Right renal pelvis (tissue), 4 donors: ENCODE measurements at regions not wholly inside any gene's neighbourhood (a gene's known extent, or its start where the extent isn't known, plus 50 kb on each side); places are given as distances from the start of the nearest gene placed in this dataset.
"Not testable (repeated sequence)": the region's sequence is repeated elsewhere in the genome, so short reads cannot be mapped to it uniquely, and the experiment has no call there.

ENCODE experiments used
- DNase-seq, 4 donors: peaks; one replicate each; pipeline ENCODE4 v3.0.0-alpha.2; 2013; ENCODE audit warnings: low read depth in 4 of 4, low spot score in 3 of 4, missing footprints in 1 of 4

DNA sequence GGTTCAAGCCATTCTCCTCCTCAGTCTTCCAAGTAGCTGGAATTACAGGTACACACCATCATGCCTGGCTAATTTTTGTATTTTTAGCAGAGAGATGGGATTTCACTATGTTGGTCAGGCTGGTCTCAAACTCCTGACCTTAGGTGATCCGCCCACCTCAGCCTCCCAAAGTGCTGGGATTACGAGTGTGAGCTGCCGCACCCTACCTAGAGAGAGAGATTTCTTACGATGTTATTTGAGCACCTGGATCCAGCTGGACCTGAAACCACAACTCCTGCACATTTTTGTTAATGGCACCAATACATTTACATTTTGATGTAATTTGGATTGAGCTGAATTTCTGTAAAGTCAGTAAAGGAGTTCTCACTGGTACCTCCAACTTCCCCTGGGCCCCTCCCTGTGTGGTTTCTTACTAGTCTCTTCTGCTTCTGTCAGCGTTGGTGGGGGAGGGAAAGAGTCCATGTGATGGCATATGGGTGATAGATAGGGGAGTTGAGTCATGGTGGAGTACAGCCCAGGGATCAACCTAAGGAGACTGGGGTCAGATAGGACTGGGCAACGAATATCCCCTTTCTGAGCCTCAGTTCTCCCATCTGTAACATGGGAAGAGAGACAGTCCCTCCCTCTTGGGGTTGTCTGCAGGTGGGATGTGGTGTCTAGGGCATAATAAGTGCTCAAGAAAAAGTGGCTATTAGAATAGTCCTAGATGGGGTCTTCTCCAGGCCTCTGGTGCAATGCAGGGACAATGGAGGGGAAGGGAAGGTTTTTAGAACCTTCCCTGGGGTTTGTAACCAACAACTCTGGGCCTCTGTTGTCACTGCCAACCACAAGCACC lies 83.3 kb upstream of the MED13L start:
- no peak for DNase-seq

DNA sequence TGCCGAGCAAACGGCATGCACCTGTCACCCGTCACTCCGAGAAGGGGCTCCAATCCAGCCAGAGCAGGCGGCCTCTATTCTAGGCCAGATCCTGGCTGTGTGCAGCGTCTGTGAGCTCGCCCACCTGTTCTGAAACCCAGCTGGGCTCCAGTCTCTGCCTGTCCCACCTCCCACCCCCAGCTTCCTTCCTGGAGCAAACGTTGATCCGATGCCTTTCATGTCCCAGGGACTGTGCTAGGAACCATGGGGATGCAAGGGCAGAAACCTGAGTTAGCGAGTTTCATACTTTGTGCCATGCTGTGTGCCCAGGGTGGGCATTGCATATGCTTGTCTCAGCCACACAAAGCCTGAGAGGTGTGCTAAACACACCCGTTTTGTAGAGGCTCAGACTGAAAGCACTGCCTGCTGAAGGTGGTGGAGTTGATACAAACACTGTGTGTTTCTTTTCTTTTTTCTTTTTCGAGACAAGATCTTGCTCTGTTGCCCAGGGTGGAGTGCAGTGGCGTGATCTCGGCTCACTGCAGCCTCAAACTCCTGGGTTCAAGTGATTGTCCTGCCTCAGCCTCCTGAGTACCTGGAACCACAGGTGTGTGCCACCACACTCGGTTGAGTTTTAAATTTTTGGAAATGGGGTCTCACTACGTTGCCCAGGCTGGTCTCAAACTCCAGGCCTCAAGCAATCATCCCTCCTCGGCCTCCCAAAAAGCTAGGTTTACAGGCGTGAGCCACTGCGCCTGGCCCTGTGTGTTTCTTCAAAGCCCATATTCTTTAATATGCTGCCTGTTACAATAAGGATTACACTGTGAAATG lies 84.1 kb upstream of the MED13L start:
- no peak for DNase-seq

DNA sequence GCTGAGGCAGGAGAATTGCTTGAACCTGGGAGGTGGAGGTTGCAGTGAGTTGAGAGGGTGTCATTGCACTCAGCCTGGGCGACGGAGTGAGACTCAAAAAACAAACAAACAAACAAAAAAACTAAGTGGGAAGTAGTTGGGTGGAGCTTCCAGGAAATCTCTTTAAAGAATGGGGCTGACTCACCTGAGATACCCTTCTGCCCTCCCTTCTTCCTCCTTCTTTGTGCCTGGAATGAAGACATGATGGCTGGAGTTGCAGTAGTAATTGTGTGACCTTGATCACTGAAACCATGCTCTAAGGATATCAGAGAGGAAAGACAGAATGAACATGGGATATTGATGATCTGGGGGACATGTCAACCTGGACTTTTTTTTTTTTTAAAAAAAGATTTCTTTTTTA lies 87.6 kb upstream of the MED13L start:
- no peak for DNase-seq

DNA sequence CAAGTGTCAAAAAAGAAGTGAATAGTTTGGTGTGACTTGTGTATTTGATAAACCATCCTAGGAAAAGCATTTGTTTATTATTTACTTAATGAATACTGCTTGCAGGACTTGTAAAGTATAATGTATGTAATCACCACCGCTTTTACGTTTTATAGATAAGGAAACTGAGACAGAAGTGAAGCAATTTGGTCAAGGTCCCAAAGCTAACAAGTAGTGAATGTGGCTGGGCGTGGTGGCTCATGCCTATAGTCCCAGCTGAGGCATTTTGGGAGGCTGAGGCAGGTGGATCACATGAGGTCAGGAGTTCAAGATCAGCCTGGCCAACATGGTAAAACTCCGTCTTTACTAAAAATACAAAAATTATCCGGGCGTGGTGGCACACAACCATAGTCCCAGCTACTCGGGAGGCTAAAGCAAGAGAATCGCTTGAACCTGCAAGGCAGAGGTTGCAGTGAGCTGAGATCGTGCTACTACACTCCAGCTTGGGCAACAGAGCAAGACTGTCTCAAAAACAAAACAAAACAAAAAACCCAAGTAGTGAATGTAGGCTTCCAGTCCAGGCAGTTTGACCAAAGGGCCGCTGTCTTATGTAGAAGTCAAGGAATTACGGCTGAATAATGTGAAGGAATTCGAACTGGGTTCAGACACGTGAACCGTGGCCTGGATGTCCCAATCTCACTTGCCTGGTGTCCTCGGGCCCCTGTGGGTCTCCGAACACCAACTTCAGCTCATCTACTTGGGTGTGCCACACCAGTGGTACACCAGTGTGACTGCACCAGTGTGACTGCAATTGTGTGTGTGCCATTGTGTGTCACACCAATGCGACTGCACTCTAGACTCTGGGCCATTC lies 88.3 kb upstream of the MED13L start:
- no peak for DNase-seq

DNA sequence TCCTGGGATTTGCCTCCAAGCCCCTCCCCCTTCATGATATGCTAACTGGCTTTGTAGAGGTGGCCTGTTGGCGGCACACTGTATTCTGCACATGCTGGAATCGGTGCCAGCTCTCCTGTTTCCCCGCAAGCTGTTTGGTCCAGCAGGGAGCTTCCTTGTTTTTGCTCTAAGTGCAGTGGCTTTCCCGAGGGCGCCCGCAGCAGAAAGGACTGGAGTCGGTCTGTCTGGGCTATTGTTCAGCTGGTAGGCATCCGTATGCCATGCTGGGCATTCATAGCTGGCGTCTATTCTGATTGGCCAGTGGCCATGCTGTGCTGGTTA lies 88.9 kb upstream of the MED13L start:
- DNase-seq = no peak

DNA sequence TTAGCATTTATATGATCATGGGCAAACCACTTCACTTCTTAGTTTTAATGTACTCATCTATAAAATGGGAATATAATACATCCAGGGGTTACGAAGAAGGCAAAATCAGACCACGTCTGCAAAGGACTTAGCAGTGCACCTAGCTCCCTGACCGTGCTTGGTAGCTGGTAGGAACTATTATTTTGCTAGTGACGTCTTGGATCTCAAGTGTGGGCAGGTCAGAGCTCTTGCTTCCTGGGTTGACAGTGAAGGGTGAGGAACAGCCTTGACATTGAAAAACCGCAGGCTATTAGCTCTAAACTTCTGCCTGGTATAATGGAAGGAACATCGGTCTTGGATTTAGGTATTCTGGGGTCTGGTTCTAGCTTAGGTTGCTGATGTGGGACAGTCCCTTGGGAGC lies 89.3 kb upstream of the MED13L start:
- no peak for DNase-seq

DNA sequence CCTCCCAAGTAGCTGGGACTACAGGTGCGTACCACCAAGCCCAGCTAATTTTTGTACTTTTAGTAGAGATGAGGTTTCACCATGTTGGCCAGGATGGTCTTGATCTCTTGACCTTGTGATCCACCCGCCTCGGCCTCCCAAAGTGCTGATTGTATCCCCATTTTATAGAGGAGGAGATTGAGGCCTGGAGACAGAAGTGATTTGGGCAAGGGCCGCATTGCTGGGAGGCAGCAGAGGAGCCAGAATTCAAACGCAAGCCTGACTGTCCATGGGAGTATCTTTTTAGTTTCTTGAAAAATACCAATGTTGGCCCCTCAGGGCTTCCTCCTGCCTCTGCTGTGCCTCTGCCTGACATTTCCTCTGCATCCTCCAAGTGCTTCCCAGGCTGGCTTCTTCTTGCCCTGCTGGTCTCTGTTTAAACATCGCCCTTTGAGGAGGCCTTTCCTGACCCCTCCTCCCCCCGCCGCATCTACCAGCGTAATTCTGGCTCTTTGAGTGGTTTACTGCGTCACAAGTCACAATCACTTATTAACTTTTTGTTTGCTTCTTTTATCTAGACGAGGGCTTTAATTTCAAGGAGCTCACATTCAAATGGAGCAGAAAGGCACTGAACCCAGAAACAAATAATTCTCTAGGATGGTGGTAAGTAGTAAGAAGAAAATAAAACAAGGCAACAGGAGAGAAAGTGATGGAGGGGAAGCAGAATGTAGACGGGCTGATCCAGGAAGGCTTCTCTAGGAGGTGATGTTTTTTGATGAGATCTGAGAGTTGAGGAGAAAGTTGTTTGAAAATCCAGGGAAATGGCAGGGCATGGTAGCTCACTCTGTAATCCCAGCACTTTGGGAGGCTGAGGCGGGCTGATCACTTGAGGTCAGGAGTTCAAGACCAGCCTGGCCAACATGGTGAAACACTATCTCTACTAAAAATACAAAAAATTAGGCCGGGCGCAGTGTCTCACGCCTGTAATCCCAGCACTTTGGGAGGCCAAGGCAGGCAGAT lies 91.0 kb upstream of the MED13L start:
- peak in 1 of 4 donors; percentile 51 for DNase-seq

DNA sequence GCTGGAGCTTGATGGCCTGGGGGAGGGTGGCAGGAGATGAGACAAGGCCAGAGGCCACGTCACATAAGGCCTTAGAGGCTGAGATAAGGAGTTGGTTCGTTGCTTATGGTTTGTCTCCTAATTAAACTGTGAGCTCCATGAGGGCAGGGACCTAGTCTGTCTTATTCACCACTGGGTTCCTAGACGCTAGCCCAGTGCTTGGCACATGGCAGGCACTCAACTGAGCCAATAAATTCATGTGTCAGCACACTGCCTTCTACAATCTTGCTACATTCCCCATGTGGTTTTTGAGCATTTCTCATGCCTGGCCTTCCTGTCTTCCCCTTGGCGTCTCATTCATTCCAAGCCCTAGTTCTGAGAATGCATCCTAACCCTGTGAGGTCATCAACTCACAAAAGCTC lies 92.5 kb upstream of the MED13L start:
- no peak for DNase-seq

DNA sequence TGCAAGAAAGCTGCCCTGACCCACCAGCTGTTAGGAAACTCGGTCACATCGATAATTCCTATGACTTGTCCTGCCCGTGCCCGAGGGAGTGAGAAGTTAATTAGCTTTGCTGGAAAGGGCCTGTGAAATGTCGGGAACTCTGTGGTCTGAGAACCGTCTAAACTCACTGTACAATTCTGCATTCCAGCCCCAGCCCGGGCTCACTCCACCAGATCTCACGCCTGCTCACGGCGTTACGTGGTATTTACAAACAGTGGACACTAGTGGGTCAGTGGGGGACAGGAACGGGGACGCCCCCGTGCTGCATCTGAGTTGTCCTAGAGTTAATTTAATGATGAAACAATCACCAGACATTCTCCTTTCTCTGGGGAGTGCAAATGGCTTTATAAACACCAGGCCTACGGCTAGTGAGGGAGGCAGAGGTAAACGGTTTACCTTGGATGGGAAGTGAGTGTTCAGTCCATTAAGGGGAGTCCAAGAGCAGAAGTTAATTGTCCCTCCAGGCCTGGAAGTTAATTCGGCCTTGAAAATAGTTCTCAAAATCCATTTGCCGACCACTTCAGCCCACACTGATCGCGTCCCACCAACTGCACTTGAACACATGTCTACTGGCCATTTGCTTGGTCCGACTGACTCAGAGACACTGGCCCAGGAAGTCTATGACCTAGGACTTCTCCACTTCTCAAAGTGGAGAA lies 93.5 kb upstream of the MED13L start:
- no peak for DNase-seq

DNA sequence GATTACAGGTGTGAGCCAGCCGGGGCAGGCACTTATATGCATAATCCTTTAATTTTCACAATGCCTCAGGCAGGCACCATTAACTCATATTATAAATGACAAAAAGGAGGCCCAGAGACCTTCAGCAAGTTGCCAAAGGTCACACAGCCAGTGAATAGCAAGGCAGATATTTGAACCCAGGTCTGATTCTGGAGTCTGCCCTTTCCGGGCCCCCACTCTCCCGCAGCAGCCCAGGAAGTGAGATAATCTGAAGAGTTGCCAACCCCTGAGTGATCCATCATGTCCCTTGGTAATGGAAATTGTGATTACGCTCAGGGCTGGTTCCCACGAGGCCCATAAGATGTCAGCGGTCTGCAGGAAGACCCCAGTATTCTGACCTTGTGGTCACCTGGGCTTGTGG lies 95.3 kb upstream of the MED13L start:
- no peak for DNase-seq

DNA sequence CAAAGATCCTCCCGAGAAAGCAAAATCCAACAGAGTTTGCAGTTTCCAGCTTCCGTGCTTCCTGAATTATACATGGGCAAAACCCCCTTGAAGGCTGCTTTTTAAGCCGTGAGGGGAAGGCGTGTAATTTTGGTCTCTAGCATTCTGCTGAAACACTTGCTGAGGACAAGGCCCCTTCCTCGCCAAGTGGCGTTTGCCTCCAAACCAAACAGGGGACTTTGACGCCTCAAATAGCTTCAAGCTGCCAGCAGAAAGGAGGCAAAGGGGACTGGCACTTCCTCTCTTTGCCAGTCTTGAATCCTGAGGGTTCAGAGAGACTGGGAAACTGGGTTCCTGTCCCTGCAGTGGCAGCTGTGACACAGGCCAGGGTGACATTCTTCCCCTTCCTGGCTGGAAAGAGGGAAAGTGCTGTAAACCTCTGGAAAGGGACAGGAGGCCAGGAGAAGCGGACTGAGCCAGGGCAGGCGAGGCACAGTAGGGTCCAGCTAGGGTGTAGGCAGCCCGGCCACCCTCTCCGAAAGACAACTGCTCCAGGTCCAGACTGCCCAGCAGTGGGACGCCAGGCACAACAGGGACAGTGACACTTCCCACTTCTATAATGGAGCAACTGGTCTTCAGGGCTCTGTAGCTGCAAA lies 96.2 kb upstream of the MED13L start:
- DNase-seq = no peak

DNA sequence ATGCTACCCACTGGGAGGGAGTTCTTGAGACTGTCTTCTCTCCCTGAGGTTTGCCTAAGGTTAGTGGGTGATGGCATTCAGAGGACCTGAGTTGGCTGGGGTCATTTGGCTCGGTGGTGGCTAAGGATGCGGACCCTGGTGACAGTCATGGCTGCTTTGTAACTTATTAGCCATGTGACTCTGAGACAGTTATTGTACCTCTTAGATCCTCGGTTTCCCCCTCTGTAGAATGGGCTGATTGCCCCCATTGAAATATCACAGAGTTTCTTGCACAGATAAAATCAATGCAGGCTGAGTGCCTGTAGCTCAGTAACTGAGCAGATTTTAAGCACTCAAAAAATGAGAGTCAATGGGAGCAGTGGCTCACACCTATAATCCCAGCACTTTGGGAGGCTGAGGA lies 96.7 kb upstream of the MED13L start:
- no peak for DNase-seq

DNA sequence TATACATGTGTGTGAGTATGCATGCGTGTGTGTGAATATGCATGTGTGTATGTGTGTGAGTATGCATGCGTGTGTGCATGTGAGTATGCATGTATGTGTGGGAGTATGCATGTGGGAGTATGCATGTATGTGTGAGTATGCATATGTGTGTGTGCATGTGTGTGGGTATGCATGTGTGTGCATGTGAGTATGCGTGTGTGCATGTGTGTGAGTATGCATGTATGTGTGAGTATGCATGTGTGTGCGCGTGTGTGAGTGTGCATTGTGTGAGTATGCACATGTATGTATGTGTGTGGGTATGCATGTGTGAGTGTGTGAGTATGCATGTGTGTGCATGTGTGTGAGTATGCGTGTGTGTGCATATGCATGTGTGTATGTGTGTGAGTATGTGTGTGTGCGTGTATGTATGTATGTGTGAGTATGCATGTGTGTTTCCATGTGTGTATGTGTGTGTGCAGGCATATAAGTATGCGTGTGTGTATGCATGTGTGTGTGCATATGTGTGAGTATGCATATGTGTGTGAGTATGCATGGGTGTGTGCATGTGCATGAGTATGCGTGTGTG lies 97.9 kb upstream of the MED13L start:
- no peak for DNase-seq

DNA sequence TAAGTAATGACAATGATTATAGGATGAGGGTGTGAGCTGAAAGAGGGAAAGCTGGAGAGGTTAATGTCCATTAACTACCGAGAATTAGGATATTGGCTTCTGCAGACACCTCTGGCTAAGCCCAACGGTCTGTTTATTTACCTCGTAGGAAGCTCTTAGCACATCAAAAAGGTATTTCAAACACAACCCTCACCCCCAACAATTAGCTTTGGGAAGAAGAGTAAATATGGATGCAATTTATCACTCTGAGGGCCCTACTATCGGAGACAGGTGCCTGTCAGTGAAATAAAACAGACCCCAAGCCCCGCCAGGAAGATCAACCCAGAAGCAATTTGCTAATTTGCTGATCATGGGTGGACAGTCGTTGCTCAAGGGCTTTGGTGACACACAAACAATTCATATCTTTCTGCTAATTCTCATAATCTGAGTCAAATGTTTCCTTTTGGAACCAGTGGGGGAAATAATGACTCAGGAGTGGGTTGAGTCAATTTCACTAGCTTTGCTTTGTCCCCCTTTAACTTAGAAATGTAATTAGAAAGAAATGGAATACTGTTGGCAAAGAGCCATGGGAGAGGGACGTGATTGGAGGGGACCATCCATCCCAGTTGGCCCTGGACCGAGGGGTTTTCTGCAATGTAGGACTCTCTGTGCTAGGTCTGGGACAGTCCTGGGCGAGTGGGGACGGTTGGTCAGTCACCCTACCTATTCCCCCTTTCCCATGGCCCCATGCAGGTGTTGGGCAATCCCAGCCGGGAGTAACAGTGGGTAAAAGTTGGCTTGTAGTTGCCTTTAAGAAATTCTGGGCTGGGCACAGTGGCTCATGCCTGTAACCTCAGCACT lies 99.1 kb upstream of the MED13L start:
- no peak for DNase-seq

DNA sequence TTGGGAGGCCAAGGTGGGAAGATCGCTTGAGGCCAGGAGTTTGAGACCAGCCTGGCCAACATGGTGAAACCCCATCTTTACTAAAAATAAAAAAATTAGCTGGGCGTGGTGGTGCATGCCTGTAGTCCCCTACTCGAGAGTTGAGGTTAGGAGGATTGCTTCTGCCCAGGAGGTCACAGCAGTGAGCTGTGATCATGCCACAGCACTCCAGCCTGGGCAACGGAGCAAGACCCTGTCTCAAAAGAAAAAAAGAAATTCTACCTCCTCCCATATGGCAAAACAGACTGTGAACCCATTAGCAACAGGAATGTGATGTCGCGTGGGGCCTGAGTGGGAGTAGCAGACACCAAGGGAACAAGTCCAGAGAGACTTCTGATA lies 99.7 kb upstream of the MED13L start:
- not testable (repeated sequence) for DNase-seq

DNA sequence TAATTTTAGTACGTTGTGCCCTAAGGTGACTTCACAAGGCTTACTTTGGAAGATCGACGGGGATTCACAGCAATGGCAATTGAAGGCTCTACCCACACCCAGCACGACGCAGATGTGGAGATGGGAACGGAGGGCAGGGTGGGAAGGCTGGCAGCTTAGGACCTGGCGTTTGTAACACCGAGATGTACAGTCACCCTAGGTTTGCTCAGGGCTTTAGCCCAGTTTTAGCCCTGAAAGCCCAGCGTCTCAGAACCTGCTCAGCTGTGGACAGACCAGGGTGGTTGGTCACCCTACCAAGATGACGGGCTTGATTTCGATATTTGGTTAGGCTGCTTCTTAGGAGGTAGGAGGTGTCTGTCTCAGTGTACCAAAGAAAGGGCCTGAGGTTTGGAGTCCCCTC lies 100.5 kb upstream of the MED13L start:
- DNase-seq = no peak

DNA sequence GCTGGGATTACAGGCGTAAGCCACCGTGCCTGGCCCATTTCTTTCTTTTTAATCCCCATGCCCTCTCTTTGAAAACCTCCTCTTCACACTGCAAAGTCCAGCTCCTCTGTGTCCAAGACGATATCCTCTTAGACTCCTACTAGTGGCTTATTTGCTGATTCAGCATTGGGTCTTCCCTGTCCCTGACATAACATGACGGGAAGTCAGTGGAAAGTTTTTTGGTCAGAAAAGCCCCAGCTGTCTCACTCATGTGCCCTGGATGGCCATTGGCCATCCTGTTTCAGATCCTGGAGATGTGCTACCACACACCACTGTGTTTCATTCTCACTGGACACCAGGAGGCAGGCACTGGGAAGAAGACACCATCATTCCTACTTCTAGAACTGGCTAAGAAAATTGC lies 102.6 kb upstream of the MED13L start:
- no peak for DNase-seq

DNA sequence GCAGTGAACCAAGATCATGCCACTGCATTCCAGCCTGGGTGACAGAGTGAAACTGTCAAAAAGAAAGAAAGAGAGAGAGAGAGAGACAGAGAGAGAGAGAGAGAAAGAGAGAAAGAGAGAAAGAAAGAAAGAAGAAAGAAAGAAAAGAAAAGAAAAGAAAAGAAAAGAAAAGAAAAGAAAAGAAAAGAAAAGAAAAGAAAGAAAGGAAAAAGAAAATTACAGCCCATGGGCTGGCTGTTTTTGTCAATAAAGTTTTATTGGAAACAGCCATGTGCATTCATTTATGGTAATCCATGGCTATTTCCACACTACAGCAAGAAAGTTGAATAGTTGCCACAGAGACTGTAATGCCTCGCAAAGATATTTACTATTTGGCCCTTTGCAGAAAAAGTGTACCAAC lies 103.2 kb upstream of the MED13L start:
- not testable (repeated sequence) for DNase-seq
